GM21529 (cell line): ENCODE measurements at regions not wholly inside any gene's neighbourhood (a gene's known extent, or its start where the extent isn't known, plus 50 kb on each side); places are given as distances from the start of the nearest gene placed in this dataset.

Experiments
- ATAC-seq: cut with Tn5 transposase; IDR thresholded peaks from one replicate; pipeline ENCODE4 v1.9.1; 2021; ENCODE audit not compliant: unreplicated experiment

DNA sequence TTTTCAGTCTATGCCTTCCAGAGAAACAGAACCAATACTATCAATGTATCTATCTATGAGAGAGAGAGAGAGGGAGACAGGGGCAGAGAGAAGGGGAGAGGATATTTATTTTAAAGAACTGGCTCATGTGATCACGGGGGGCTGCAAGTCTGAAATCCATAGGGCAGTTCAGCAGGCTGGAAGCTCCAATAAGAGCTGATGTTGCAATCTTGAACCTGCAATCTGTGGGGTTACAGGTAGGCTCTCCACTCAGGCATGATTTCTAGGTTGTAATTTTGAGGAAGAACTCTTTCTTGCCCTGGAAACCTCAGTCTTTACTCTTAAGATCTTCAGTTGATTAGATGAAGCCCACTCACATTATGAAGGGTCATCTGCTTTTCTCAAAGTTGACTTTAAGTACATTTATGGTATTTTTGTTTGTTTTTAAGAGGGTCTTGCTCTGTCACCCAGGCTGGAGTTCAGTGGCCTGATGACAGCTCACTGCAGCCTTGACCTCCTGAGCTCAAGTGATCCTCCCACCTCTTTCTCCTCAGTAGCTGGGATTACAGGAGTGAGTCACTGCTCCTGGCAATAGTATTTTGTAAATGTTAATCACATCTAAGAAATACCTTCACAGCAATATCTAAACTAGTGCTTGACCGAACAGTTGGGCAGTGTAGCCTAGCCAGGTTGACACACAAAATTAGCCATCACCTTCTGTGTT, 376.4 kb downstream of the FGF9 start:
- no peak for ATAC-seq

DNA sequence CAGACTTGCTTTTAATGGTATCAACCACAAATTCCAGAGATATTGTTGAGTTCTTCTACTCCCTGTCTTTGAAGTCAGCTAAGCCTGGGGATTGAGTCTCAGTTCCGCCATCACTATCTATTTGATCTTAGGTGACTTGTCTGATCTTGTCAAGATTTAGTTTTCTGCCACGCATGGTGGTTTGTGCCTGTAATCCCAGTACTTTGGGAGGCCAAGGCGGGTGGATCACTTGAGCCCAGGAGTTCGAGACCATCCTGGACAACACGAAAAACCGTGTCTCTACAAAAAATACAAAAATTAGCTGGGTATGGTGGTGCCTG, 376.9 kb downstream of the FGF9 start:
- no peak for ATAC-seq

DNA sequence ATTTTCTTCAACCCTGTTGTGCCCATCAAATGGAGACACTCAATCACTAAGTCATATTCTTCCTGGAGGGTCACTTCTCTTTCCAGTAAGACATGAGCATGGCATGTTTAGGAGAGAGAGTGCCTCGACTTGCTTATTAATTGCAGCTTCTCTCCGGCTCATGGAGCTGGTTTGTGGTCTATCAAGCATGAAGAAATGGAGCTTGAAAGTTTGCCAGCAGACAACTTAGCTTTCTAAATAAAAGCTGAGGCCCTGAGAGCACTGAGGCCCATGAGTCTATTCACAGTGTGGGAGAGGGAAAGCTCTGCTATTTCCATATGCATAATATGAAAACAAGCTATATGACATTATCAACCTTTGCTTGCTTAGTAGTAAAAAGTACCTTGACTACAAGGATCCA, 378.5 kb downstream of the FGF9 start:
- ATAC-seq = no peak

DNA sequence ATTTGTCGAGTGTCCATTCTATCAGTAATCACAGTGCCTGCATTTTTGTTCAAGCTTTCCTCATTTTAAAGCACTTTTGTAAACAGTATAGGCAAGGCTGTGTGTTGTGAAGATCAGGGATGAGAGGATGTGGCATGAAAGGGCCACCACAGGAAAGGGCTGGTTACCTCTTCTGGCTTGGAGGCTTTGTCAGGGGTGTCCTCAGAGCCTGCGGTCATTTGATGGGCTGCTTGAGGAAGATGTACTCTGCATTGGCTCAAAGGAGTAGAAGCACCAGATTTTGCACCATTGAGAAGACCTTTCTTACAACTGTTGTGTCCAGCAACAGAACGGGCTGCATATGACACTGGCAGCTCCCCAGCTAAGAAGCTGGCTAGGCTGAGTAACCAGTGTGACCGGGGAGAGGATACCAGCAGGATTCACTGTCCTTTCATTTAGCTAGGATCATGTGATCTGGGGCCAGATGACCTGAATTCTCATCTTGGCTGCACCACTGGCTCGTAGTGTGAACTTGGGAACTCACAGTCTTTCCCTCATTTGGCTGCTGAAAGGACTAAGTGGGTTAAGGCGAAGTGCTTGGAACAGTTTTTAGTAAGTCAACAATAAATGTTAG, 380.2 kb downstream of the FGF9 start:
- ATAC-seq = no peak

DNA sequence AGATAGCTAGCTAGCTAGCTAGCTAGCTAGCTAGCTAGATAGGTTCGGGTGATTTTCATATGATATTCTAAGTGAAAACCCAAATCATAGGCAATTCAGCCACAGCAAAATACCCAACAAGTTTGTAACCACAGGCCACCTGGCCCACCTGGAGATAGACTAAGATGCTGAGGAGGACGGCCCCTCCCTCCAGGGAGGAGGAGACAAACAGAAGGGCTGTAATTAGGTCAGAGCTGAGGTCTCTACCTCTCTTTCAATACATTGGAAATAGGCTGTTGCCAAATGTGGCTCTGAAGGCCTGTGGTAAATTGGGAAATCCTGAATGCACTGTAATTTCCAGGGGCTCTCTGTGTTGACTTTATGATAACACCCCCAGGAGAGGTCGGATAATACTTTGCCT, 382.2 kb downstream of the FGF9 start:
- no peak for ATAC-seq

DNA sequence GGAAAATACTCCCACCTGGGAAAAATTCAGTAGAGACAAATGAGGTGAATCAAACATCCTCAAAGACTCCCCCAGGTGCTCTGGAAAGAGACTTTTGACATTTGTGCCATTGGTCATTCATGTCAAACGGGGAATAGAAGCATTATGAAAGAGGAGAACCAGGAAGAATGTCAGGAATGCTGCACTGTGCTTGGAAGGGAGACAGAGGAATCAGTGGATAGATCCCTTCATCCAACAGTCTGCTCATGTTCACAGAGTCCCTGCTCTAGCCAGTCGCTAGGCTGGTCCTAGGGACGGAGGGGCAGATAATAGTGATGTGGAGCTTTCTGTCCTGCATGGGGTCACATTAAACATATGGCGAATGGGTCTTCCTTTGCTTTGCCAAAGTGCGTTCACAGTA, 384.4 kb downstream of the FGF9 start:
- no peak for ATAC-seq

DNA sequence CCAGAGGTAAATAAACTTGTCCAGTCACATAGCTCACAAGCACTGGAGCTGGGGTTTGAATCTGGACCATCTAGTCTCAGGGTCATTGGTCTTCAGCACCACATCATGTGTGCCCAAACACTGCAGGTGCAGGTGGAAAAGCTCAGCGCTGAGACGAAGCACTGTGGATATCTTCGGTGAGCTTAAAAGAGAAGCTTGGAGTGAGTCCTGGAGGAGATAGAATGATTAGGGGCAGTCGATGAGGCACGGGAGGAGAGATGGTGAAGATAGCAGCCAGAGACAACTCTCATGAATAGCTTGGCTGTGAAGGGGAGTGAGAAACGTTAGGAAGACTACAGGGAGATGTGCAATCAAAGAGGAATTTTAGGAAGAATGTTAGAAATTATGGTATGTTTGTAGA, 389.3 kb downstream of the FGF9 start:
- ATAC-seq = no peak

DNA sequence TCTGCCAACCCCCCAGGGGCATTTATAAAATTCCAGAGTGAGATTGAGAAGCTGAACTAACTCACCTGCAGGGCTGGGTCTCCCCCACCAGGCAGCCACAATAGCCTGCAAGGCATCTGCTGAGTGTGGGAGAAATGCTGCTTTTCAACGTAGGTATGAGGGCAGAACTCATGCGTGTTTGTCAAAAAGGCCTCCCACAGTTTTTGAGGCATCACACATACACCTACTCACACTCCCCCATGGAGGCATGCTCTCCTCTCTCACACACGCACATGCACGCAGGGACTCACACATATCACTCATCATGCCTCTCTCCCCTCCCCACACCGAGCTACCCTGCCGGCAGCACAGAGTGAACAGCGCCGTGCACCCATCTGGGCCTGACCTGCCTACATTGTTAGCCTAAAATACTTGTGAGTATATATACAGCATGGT, 390.5 kb downstream of the FGF9 start:
- peak; percentile 44 for ATAC-seq

DNA sequence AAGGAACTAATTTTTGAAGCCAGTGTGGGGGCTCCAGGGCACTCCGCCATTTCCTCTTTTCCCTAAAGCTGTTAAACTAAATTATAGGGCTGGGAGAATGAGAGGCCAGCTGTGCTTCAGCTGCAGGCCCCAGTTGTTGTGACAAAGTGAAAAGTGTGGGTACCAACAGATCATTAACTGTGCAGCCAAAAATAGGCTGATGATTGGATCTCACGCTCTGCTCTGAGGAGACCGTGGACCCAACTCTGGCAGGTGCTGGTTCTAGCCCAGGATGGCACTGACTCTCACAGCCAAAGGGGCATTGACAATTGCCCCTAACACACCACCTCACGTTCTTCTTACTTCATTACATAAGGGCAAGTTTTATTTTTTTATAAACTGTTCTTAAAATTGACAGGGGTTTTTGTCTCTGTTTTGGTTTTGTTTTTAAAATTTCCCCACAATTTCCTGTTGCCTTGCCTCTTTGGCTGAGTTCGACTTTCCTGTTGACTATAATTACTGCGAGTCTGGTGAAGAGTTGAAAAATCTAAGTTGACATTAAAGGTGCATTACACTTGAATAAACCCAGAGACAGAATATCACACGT, 391.0 kb downstream of the FGF9 start:
- peak; percentile 80 for ATAC-seq

DNA sequence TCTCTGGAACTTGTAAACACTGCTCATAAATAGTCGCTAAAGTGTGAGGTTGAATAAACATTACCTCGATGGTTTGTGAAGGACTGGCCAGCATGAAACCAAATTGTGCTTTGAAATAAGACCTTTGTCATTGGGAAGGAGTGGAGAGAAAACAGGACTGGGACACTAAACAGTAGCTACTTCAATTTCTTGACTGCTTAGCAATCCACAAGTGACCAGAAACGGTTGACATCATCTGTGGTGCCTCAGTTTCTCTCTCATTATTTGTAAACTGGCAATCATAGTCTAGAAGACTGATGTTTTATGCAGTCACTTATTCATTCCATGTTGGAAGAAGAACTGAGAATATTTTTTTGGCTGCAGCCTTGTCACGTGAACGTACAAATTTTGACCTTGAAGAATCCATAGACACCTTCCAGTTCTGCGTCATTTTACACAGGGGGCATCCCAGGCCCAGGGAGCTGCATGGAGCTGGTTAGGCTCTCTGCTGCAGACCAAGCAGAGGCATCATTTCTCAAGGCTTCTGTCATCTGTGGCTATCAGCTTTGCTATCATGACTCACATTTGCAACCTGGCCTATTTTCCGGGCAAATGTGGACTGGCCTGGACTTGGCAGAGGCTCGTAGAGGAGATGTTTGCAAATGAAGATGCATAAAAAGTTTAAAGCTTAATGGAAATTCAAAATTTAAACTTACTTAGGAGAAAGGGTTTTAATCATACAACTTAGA, 391.8 kb downstream of the FGF9 start:
- no peak for ATAC-seq

DNA sequence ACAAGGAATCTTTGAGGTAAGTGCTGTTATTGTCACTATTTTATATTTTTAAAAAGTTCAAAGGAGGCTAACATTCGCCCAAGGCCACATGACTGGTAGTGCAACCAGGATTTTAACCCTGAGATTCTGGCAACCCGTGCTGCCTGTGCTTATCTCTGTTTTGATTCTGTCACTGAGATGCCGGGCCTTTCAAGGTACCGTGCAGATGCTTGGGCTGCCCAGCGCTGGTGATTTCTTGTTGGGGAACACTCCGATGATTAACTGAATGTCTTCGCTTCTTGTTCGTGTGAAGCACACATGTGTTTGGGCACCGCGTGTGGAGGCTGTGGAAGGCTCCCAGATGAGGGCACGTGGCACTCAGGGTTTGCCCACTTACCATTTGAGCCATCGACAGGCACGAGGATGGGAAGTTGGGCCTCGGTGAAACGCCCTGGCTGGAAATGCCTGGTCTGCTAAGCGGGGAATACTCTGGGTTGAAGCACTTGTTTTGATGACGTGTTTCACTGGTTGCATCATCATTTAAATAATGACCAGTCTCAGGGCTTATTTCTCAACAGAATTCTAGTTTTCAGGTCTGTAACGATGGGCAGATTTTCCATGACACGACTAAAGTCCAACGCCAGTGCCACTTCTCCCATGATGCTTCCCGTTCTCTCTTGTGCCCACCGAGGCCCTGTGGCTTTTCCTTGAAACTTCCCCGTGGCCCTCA, 392.7 kb downstream of the FGF9 start:
- ATAC-seq = no peak

DNA sequence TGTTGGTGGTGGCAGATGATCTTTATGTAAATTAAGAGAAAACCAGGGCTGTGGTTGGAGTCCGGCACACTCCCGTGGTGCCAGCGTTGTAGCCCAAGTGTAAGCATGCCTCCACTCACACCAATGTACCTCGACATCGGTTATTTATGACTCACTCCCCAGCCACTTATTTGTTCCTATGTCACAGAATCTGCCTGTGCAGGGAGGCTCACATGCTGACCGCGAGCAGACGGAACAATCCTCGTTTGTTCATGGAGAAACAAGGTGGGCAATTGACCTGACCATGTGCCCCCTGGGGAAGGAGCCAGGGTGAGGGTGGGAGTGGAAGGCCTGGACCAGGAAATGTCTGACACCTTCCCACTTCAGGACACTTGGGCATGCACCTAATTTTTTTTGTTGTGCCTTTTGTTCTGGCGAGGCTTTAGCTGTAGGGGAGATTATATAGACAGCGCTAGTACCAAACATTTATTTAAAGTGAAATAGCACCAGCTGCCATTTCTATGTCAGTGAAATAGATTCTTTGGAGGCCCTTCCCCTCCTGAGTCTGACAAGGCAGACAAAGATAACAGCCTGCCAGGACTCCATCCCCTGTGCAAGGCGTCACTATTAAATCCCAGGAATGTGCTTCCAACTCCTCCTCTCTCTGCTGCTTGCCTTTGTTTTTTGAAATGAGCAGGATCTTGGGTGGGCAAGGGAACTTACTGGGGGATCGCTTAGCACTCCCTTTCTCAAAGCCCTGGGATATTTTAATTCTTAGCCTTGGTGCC, 394.2 kb downstream of the FGF9 start:
- ATAC-seq = no peak

DNA sequence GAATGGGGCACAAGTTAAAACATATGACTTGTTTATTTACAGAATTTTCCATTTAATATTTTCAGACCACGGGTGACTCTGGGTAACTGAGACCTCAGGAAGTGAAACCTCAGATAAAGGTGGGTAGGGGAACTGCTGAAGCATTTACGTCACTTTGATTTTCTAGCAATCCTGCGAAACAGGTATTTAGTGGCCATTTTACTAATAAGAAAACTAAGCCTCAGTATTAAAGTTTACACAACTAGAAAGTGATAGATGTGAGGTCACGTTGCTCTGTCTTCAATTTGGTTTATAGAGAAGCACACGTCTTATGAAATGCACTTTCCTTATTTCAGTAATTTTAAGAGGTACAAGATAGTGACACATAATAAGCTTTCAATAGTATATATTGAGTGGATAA, 402.8 kb downstream of the FGF9 start:
- ATAC-seq = no peak

DNA sequence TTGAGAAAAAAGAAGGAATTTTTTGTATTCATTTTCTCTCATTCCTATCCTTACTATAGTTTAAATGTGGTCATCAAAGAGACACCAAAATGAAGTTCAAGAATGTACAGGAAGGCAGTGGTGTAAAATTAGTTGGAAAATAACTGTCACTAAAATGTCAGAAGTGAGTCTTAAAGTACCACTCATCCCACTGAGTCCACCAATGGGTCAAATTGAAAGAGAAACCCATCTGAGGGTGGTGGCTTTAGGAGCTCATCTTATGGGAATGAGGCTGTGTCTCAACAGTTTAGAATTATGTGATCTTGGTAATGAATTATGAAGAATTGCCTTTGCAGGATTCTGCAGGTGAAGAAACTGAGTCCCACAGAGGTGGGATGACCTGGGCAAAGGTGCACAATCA, 403.5 kb downstream of the FGF9 start:
- no peak for ATAC-seq

DNA sequence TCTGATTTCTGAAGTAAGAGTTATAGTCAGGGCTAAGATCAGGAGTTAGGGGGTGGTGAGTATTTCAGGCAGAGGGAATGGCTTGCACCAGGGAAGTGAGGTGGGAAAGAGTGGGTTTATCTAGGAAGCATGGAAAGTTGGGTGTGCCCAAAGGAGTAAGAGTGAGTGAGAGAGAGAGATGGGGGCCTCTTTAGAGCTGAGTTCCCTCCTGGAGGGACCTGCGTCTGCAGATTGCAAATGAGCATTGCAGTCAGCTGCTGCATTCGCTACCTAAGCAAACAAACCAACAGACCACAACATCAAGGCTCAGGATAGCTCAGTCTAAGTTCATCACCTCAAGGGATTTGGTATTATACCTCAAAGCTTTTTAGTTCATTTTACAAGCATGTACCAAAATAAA, 405.8 kb downstream of the FGF9 start:
- ATAC-seq = no peak

DNA sequence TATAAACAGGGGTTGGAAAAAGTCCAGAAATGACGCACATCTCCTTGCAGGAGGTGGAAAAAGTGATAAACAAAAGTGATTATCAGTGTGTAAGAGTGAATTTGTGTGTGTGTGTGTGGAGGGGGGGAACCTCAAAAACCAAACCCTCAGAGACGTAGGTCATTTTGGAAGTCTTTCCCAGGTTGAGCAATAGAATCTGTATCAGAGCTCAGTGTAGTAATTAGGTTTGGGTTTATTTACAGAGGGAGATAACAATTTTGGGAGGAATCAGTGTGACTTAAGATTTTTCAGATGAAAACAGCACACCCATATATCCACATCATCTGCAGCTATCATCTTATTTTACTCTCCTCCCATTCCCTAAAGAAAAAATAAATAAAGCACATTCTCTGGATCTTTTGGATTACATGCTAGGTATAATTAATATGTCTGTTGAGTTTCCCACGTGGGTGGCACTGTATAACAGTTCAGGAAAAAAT, 406.4 kb downstream of the FGF9 start:
- ATAC-seq = no peak

DNA sequence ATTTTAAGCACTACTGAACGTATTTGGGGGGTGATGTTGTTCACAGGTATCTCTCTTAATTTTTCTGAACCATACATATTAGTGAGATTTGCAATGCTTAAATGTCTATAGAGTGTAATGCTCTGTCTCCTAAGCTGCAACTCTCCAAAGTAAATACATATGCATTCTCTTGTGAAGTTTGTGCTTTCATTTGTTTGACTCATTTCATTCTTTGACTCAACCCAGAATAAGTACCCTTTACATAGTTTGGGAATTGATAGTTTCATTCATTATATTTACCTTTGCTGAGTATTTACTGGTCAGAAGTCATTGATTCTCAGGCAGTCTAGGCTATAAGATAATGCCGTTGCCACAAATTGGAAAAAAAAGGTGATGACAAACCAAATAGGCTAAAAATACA, 406.9 kb downstream of the FGF9 start:
- no peak for ATAC-seq

DNA sequence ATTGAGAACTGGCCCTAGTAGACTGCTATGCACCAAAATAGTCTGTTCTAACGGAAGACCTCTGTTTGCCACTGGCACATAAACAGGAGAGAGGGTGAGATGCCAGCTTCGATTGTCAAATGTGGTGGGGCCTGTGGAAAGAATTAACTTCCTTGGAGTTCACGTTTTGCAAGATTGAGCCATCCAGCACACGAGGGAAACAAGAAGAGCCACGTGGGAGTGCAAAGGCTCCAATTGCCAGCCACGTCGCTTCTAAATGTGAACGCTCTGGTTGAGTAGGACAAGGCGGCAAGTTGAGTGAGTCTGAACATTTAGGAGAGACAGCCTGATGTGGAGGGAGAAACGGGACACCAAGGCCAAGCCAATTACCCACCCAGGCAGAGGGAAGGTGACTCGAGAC, 409.1 kb downstream of the FGF9 start:
- ATAC-seq = no peak

DNA sequence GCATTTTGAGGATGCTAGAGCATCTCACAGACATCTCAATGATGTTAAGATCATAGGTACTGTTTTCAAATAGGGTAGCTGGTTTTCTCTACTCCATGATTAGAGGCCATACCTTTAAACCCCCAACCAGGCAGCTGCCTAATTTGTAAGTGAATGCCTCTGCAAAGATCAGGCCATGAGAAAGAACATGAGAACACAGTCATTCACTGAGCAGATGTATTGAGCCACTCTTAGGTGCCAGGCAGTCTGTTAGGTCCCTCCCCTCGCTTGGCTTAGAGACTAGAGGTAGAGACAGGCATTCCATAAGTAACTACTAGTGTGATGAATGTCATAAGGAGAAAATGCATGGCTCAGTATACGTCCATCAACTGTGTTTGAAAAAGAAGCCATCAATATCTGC, 410.0 kb downstream of the FGF9 start:
- no peak for ATAC-seq

DNA sequence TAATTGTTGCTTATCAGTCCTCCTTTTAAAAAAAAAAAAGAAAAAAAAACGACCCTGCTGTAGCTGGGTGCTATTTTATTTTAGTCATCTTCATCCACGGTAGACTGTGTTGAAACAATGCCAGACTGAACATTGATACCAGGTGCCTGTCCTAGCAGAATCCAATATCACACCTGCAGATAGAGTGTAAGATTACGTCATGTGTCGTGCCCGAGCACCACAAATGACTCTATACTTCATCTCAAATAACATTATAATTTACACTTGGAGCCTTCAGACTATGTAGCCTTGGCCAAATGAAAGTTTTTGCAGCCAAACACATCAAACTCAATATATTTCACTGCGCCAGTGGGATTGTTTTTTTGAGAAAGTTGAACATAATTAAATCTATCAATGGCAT, 410.6 kb downstream of the FGF9 start:
- no peak for ATAC-seq

DNA sequence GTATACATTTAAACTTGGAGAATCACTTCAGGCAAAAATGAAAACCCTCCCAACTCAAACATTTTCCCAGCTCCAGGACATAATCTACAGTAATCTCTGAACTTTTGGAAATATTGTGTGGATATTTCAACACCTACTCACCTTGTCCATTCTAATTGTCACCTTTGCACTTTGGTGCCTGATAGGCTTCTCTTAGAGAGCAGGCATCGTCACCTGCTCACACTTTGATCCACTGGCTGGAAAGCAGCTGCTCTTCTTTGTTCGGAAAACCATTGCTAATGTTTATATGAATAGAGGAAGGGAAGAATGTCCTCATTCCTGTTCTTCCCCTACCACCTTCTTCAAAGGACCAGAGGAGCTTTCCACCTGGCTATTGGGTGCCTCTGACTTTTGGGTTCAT, 411.2 kb downstream of the FGF9 start:
- ATAC-seq = no peak
